ENCODE measurements at regions not wholly inside any gene's neighbourhood (a gene's known extent, or its start where the extent isn't known, plus 50 kb on each side); places are given as distances from the start of the nearest gene placed in this dataset.

GRCh38 chr10:8768852-8769251, 714.4 kb downstream of the GATA3 start:
- Histone ChIP-seq H3K4me3 (no peak overlapping the region), H3K27ac (no peak overlapping the region), H3K36me3 (no peaks in the 10 kb centered on the region), H3K4me1 (no peaks in the 10 kb centered on the region), H3K27me3 (peaks cover 0 to 4% (median 0%) of the 10 kb centered on the region in 4 donors), H3K9me3 (no peaks in the 10 kb centered on the region)
- TF ChIP-seq CTCF (IDR thresholded peaks at IDR 0.05) = no peak
- ATAC-seq = no peak
- DNase-seq = no peak
- WGBS, 2 donors = 47 to 48% methylated on average over 3 of the region's 3 CpGs
- FAIRE-seq = no peak
- intact Hi-C loops (cut with DNase I) = no loop called here

- WGBS, 2 donors = 49 to 56% methylated on average over 3 of the region's 3 CpGs
- no peaks in the 10 kb centered on the region for H3K36me3 ChIP-seq
- ATAC-seq (no peak), FAIRE-seq (no peak), DNase-seq (no peak)
- no peak overlapping the region for H3K27ac ChIP-seq
- H3K4me1 ChIP-seq = no peaks in the 10 kb centered on the region
- no peak for TF ChIP-seq CTCF (IDR thresholded peaks at IDR 0.05)
- H3K9me3 ChIP-seq = no peaks in the 10 kb centered on the region
- intact Hi-C loops (cut with DNase I) = no loop called here
- no peak overlapping the region for H3K4me3 ChIP-seq
- H3K27me3 ChIP-seq = no peaks in the 10 kb centered on the region
Observed at GRCh38 chr10:8776926-8777622, 722.6 kb downstream of the GATA3 start.

GRCh38 chr10:8778713-8779112, 724.2 kb downstream of the GATA3 start:
- no peaks in the 10 kb centered on the region for H3K36me3 ChIP-seq
- intact Hi-C loops (cut with DNase I) = no loop called here
- no peak overlapping the region for H3K4me3 ChIP-seq
- H3K27ac ChIP-seq = no peak overlapping the region
- no peaks in the 10 kb centered on the region for H3K4me1 ChIP-seq
- no peak for FAIRE-seq
- no peak for DNase-seq
- H3K27me3 ChIP-seq = no peaks in the 10 kb centered on the region
- no peak for TF ChIP-seq CTCF (IDR thresholded peaks at IDR 0.05)
- no peak for ATAC-seq
- WGBS, 2 donors = 54 to 72% methylated on average over 3 of the region's 3 CpGs
- H3K9me3 ChIP-seq = no peaks in the 10 kb centered on the region

- no peak for DNase-seq
- TF ChIP-seq CTCF (IDR thresholded peaks at IDR 0.05) = no peak
Observed at GRCh38 chr10:8787649-8788048, 733.2 kb downstream of the GATA3 start.

GRCh38 chr10:8790390-8790789, 735.9 kb downstream of the GATA3 start:
- TF ChIP-seq CTCF (IDR thresholded peaks at IDR 0.05) = no peak
- intact Hi-C loops (cut with DNase I) = no loop called here
- no peak overlapping the region for H3K27ac ChIP-seq
- peaks cover 6 to 12% (median 7%) of the 10 kb centered on the region in 3 donors for H3K4me1 ChIP-seq
- H3K9me3 ChIP-seq = no peaks in the 10 kb centered on the region
- peak in 1 of 6 donors; percentile 2 for DNase-seq
- H3K4me3 ChIP-seq = no peak overlapping the region
- H3K27me3 ChIP-seq = no peaks in the 10 kb centered on the region
- H3K36me3 ChIP-seq = no peaks in the 10 kb centered on the region
- no peak for FAIRE-seq
- WGBS, 2 donors = 19 to 26% methylated on average over 1 of the region's 1 CpG
- peak; percentile 90 to 100 (median 98) for ATAC-seq

More at GRCh38 chr10:8787649-8788048, 733.2 kb downstream of the GATA3 start:
- intact Hi-C loops (cut with DNase I) = no loop called here
- H3K9me3 ChIP-seq = no peaks in the 10 kb centered on the region
- H3K4me3 ChIP-seq = no peak overlapping the region
- H3K27me3 ChIP-seq = no peaks in the 10 kb centered on the region
- no peak for ATAC-seq
- peaks cover 6 to 12% (median 7%) of the 10 kb centered on the region in 3 donors for H3K4me1 ChIP-seq
- no peak overlapping the region for H3K27ac ChIP-seq
- no peaks in the 10 kb centered on the region for H3K36me3 ChIP-seq
- no peak for FAIRE-seq
